PFSK-1 (cell line): ENCODE measurements at regions not wholly inside any gene's neighbourhood (a gene's known extent, or its start where the extent isn't known, plus 50 kb on each side); places are given as distances from the start of the nearest gene placed in this dataset.

ENCODE experiments used
- FOXP2 ChIP-seq: optimal IDR thresholded peaks from 2 replicates; pipeline ENCODE3; 2011; ENCODE audit warnings: borderline replicate concordance, control low read depth, inconsistent platforms; ENCODE audit not compliant: insufficient read depth; ENCODE audit errors: extremely low read length, extremely low read depth
- POLR2AphosphoS5 ChIP-seq: IDR thresholded peaks from 2 replicates; pipeline ENCODE4 v1.6.1; 2012; ENCODE audit warnings: low read depth, mild to moderate bottlenecking, control low read depth, low read length, moderate library complexity
- SIN3A ChIP-seq: IDR thresholded peaks from 2 replicates; pipeline ENCODE4 v1.6.1; 2012; ENCODE audit warnings: mild to moderate bottlenecking, low read length, moderate library complexity, borderline replicate concordance; ENCODE audit not compliant: insufficient read depth
- TAF1 ChIP-seq: IDR thresholded peaks from 2 replicates; pipeline ENCODE4 v1.6.1; 2012; ENCODE audit warnings: low read length, control low read depth, borderline replicate concordance; ENCODE audit not compliant: insufficient read depth
- TF ChIP-seq, protein P1 (sequence below), 2 experiments: IDR thresholded peaks; 2 replicates each; pipeline versions ENCODE4 v1.6.1 to v1.8.0; 2011 to 2012; ENCODE audit warnings: low read depth in 2 of 2, low read length in 2 of 2, control low read depth in 1 of 2, inconsistent platforms in 1 of 2, mild to moderate bottlenecking in 1 of 2, moderate library complexity in 1 of 2; ENCODE audit not compliant: insufficient read depth in 1 of 2

DNA sequence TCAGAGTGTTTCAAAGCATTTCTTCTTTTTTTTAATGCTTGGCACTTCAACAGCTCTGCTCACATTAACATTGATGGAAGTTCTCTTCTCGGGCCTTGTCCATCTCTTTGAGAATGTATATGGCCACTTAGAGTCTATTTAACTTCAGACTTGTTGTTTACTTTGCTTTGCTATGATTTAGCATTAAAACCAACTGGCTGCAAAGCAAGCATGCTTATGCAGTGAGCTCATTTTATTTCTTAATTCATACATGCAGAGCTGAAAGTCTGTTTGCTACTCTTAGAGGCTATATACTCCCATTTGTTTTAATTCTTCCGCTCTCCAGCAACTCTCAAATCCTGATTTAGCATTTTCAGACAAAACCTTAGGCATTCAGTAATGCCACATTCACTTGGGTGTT, 107.6 kb upstream of the PACRGL start:
- TF ChIP-seq SIN3A (no peak), FOXP2 (no peak)

- no peak for TF ChIP-seq POLR2AphosphoS5
- TF ChIP-seq TAF1, result no peak
- TF ChIP-seq FOXP2, result no peak
- no peak for TF ChIP-seq SIN3A
- TF ChIP-seq, protein P1, sequence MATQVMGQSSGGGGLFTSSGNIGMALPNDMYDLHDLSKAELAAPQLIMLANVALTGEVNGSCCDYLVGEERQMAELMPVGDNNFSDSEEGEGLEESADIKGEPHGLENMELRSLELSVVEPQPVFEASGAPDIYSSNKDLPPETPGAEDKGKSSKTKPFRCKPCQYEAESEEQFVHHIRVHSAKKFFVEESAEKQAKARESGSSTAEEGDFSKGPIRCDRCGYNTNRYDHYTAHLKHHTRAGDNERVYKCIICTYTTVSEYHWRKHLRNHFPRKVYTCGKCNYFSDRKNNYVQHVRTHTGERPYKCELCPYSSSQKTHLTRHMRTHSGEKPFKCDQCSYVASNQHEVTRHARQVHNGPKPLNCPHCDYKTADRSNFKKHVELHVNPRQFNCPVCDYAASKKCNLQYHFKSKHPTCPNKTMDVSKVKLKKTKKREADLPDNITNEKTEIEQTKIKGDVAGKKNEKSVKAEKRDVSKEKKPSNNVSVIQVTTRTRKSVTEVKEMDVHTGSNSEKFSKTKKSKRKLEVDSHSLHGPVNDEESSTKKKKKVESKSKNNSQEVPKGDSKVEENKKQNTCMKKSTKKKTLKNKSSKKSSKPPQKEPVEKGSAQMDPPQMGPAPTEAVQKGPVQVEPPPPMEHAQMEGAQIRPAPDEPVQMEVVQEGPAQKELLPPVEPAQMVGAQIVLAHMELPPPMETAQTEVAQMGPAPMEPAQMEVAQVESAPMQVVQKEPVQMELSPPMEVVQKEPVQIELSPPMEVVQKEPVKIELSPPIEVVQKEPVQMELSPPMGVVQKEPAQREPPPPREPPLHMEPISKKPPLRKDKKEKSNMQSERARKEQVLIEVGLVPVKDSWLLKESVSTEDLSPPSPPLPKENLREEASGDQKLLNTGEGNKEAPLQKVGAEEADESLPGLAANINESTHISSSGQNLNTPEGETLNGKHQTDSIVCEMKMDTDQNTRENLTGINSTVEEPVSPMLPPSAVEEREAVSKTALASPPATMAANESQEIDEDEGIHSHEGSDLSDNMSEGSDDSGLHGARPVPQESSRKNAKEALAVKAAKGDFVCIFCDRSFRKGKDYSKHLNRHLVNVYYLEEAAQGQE (IDR thresholded peaks at IDR 0.05; ENCODE audit: insufficient read depth in 1 of 2, low read depth in 2 of 2, low read length in 2 of 2), result no peak
Measured at GRCh38 chr4:20598626-20599025, 101.6 kb upstream of the PACRGL start.

DNA sequence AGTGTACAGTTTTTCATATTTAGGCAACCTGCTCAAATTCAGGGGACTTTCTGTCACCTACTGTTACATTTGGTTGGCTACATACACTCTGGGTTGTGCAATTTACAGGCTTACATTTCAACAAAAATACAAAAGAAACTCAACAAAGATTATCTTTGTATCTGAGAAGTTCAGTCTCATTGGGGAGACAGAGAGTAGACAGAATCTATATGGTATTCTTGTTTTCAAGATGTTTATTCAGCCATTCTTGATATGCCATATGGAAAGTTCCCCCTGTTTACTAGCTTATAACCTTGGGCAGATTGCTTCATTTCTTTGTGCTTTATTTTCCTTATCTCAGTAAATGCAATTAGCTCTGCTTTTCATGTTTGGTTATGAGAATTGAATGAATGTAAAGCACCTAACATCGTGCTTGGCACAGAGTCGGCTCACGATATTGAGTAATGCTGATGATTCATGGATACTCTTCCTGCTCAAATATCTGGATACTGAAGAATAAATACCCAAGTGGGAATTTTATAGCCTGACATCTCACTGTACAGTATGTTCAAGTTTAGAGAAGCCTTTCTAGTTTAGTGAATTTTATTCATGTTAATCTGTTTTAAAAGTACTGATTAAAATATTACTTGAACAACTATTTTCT, 96.5 kb upstream of the PACRGL start:
- TF ChIP-seq POLR2AphosphoS5, result no peak
- TF ChIP-seq FOXP2, result no peak
- no peak for TF ChIP-seq TAF1
- no peak for TF ChIP-seq SIN3A
- TF ChIP-seq, protein P1 (IDR thresholded peaks at IDR 0.05; ENCODE audit: insufficient read depth in 1 of 2, low read depth in 2 of 2, low read length in 2 of 2), result no peak

DNA sequence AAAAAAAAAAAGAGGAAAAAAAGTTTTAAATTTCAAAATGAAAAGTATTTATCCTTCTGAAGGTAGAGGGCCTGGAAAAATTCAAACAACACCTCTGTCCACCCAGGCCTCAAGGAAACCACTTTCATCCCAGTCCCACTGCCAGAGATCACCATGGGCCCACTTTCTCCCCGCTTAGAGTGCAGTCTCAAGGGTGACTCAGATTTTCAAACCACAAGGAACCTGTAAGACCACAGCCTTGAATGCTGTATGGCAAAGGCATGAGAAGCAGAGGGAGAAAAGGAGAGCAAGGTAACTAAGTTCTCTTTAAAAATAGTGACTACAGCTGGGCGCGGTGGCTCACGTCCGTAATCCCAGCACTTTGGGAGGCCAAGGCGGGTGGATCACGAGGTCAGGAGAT, 87.9 kb upstream of the PACRGL start:
- TF ChIP-seq, protein P1 (IDR thresholded peaks at IDR 0.05; ENCODE audit: insufficient read depth in 1 of 2, low read depth in 2 of 2, low read length in 2 of 2), result no peak
- TF ChIP-seq SIN3A (no peak), TAF1 (no peak), FOXP2 (no peak), POLR2AphosphoS5 (no peak)

DNA sequence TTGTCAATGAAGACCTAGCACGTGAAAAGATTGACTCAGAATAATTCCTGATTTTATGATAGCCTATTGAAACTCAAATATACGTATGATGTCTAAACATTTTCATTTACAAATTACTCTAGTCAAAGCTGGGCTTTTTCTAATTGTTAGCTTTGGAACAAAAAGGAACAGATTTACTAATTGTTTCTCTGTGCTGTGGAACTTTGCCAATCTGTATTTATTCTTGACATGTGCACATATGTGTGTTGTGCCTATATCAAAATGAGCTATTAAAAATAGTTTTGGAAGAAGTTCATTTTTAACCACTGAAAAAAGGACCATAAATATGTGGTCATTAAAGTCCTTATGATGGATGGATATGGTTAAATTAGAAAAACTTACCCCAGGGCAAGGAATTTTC, 85.4 kb upstream of the PACRGL start:
- TF ChIP-seq TAF1 (no peak), FOXP2 (no peak), POLR2AphosphoS5 (no peak), SIN3A (no peak)
- TF ChIP-seq, protein P1 (IDR thresholded peaks at IDR 0.05; ENCODE audit: insufficient read depth in 1 of 2, low read depth in 2 of 2, low read length in 2 of 2), result no peak
